KMS-11 (cell line): ENCODE measurements at regions not wholly inside any gene's neighbourhood (a gene's known extent, or its start where the extent isn't known, plus 50 kb on each side); places are given as distances from the start of the nearest gene placed in this dataset.
"Not testable (repeated sequence)": the region's sequence is repeated elsewhere in the genome, so short reads cannot be mapped to it uniquely, and the experiment has no call there.

ENCODE experiments used
- H2AFZ ChIP-seq: fragments of 200-600 bp; sonication (generic); 2 replicates; pipeline ENCODE4 v1.6.1; 2016; ENCODE audit warnings: antibody characterized with exemption, mixed run types, low read depth
- H3K27ac ChIP-seq: fragments of 200-600 bp; sonication (generic); 2 replicates; pipeline ENCODE4 v1.6.1; 2016; ENCODE audit warnings: mild to moderate bottlenecking, mixed run types
- H3K27me3 ChIP-seq: fragments of 200-600 bp; sonication (generic); 2 replicates; pipeline ENCODE4 v1.6.1; 2017; ENCODE audit warnings: mild to moderate bottlenecking, low read depth, mixed run types, moderate library complexity; ENCODE audit not compliant: insufficient read depth
- H3K36me3 ChIP-seq: fragments of 200-600 bp; sonication (generic); 2 replicates; pipeline ENCODE4 v1.6.1; 2017; ENCODE audit warnings: mild to moderate bottlenecking, mixed run types; ENCODE audit not compliant: insufficient read depth
- H3K4me1 ChIP-seq: fragments of 200-600 bp; sonication (generic); 2 replicates; pipeline ENCODE4 v1.6.1; 2016; ENCODE audit warnings: mild to moderate bottlenecking, low read depth, mixed run types; ENCODE audit not compliant: poor library complexity, severe bottlenecking
- H3K4me2 ChIP-seq: fragments of 200-600 bp; sonication (generic); 2 replicates; pipeline ENCODE4 v1.7.0; 2016; ENCODE audit warnings: mild to moderate bottlenecking, mixed run types
- H3K4me3 ChIP-seq: fragments of 200-600 bp; sonication (generic); IDR thresholded peaks from 2 replicates; pipeline ENCODE4 v1.6.1; 2017; ENCODE audit warnings: low read depth, low read length, mixed read lengths; ENCODE audit not compliant: insufficient read depth
- H3K79me2 ChIP-seq: fragments of 200-600 bp; sonication (generic); 2 replicates; pipeline ENCODE4 v1.6.1; 2016; ENCODE audit warnings: low read depth, mixed run types; ENCODE audit not compliant: insufficient read depth
- H3K9ac ChIP-seq: fragments of 200-600 bp; sonication (generic); 2 replicates; pipeline ENCODE4 v1.6.1; 2016; ENCODE audit warnings: mild to moderate bottlenecking, mixed run types
- H4K20me1 ChIP-seq: fragments of 200-600 bp; sonication (generic); 2 replicates; pipeline ENCODE4 v1.6.1; 2016; ENCODE audit warnings: mild to moderate bottlenecking, mixed run types; ENCODE audit not compliant: insufficient read depth

DNA sequence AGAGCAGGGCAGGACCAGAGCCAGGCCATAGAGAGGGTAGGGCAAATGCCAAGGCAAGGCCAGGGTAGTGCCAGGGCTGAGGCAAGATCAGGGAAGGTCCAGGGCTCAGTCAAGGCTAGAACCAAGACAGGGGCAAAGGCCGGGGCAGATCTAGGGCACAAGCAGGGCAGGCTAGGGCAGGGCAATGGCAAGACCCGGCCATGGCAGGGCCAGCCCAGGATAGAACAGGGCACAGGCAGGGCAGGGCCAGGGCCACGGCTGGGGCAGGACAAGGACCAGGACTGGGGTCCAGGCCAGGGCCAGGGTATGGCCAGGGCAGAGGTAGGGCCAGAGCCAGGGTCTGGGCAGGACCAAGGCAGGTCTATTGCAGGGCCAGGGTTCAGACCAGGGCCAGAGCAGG lies 2873.2 kb downstream of the RPIA start:
- not testable (repeated sequence) for H3K4me1 ChIP-seq, H3K9ac ChIP-seq, H3K4me3 ChIP-seq, H3K27ac ChIP-seq, H3K27me3 ChIP-seq, H3K79me2 ChIP-seq, H3K4me2 ChIP-seq, H2AFZ ChIP-seq, H3K36me3 ChIP-seq, H4K20me1 ChIP-seq

DNA sequence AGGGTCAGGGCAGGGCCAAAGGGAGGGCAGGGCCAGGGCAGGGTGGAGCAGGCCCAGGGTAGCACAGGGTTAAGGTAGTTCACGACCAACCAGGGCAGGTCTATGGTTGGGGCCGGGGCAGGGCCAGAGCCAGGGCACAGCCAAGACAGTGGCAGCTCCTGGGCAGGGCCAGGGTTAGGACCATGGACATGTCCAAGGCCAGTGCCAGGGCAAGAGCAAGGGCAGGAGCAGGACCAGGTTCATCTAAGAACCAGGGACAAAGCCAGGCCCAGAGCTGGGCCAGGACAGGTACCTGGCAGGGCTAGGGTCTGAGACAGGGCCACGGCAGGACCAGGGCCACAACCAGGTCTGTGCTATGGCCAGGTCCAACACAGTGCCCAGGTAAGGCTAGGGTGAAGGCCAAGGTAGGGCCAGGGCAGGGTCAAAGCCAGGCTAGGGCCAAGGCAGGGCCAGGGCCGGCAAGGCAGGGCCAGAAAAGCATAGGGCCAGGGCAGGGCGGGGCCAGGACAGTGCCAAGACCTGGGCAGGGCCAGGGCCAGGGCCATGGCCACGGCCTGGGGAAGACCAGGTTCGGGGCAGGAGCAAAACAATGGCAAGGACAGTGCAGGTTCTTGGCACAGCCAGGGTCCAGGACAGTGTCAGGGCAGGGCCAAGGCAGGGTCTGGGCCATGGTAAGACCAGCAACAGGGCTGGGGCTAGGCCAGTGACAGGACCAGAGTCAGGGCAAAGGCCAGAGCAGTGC lies 2874.4 kb downstream of the RPIA start:
- H3K9ac ChIP-seq, H3K4me1 ChIP-seq, H3K36me3 ChIP-seq, H4K20me1 ChIP-seq, H3K79me2 ChIP-seq, H3K4me3 ChIP-seq, H3K27me3 ChIP-seq, H3K4me2 ChIP-seq, H3K27ac ChIP-seq, H2AFZ ChIP-seq: not testable (repeated sequence)

DNA sequence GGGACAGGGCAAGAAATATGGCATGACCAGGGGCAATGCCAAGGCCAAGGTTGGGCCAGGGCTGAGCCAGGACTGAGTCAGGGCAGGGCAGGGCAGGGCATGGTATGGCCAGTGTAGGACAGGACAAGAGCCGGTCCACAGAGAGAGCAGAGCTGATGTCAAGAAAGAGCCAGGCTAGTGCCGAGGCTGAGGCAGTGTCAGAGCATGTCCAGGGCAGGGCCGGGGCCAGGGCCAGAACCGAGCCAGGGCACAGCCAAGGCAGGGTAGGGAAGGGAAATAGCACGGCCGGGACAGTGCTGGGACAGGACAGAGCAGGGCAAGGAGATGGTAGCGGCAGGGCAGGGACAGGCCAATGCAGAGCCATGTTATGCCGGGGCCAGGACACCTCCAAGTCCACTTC lies 2875.1 kb downstream of the RPIA start:
- not testable (repeated sequence) for H3K4me2 ChIP-seq, H2AFZ ChIP-seq, H3K36me3 ChIP-seq, H3K79me2 ChIP-seq, H3K27me3 ChIP-seq, H4K20me1 ChIP-seq, H3K27ac ChIP-seq, H3K4me3 ChIP-seq, H3K4me1 ChIP-seq, H3K9ac ChIP-seq

DNA sequence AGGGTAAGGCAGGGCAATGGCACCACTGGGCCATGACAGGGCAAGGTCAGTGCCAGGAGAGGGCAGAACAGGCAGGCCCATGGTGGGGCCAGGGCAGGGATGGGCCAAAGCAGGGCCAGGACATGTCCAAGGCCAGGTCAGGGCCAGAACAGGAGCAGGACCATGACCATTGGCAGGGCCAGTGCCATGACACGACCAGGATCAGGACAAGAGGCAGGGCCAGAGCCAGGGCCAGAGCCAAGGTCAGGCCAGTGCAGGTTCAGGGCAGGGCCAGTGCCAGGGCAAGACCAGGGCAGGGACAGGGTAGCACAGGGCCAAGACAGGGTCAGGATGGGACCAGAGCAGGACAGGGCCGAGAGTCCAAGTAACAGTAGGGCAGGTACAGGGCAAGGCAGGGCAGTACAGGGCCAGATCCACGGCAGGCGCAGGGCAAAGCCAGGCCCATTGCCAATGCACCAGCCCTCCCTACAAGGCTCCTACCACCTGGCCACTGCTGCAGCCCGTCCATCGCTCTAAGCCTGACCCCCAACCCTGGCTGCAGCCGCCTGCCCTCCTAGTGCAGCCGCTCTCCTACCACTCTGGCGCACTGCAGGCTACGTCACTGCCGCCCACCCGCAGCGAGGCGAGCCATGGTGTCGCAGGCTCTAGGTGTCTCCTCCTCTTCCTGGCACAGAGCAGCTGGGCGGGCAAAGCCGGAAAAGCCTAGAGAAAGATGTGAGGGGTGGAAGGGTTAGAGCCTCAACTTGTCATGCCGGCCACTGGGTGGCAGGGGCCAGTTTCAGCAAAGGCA lies 2876.3 kb downstream of the RPIA start:
- not testable (repeated sequence) for H2AFZ ChIP-seq, H3K27me3 ChIP-seq

DNA sequence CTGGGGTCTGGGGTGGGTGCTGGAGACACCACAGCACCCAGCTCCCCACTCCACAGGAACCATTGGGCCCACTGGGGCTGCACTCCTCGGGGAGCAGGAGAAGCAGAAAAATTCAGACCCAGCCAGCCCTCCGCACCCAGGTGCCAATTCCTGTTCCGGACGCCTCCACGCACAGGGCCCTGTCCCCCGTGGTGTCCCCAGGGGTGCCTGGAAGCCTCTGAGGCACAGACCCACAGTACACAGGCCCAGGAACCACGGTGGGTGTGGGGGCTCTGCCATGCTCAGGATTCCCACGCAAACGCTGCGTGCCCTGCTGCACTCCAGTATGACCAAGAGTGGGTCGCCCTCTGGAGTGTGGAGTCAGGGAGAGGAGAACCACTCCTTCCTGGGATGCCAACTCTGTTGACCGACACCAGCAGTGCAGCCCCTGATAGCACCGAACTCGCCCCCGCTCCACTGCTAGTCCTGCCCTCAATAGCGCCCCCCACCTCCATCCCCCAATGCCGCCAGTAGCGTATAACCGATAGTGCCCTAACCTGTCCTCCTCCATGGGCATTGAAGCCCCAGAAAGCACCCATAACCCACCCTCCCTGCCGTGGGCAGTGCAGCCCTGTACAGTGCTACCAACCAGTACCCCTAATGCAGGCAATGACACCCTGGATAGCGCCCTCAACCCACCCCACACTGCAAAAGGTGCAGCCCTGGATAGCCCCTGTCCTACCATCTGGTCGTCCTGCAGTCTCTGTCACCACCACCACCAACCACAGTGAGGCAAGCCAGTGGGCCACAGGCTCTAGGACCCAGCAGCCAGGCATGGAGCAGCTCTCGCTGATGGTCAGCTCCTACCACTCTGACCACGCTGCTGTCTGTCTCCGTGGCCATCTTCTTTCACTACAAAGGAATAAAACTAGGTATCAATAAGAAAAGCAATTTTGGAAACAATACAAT lies 2877.2 kb downstream of the RPIA start:
- not testable (repeated sequence) for H2AFZ ChIP-seq, H4K20me1 ChIP-seq, H3K27me3 ChIP-seq, H3K4me3 ChIP-seq, H3K9ac ChIP-seq, H3K4me1 ChIP-seq, H3K4me2 ChIP-seq, H3K79me2 ChIP-seq, H3K27ac ChIP-seq, H3K36me3 ChIP-seq

More for the DNA sequence above, 2876.3 kb downstream of the RPIA start:
- H3K4me1 ChIP-seq, H3K4me3 ChIP-seq, H4K20me1 ChIP-seq, H3K27ac ChIP-seq, H3K36me3 ChIP-seq, H3K4me2 ChIP-seq, H3K79me2 ChIP-seq, H3K9ac ChIP-seq: not testable (repeated sequence)

DNA sequence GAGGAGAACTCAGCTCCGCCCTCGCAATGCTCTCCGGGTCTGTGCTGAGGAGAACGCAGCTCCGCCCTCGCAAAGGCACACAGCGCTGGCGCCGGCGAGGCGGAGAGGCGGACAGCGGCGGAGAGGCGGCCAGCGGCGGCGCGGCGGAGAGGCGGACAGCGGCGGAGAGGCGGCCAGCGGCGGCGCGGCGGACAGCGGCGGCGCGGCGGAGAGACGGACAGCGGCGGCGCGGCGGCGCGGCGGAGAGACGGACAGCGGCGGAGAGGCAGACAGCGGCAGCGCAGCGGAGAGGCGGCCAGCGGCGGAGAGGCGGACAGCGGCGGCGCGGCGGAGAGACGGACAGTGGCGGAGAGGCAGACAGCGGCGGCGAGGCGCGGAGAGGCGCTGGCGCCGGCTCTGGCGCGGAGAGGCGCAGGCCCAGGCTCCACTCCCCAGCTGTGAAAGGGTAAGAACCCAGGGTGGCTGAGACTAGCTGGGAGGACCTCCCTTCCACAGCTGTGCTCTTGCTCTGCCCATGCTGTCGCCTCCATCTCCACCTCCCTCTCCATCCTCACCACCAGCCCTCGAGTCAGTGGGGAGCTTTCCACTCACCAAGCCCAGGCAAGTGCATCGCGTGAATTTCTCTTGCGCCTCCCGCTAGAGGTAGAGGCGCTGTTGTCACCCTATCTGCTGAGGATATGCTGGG lies 2879.9 kb downstream of the RPIA start:
- H4K20me1 ChIP-seq, H2AFZ ChIP-seq, H3K27me3 ChIP-seq, H3K27ac ChIP-seq, H3K4me2 ChIP-seq, H3K4me3 ChIP-seq, H3K36me3 ChIP-seq, H3K4me1 ChIP-seq, H3K79me2 ChIP-seq, H3K9ac ChIP-seq: not testable (repeated sequence)

DNA sequence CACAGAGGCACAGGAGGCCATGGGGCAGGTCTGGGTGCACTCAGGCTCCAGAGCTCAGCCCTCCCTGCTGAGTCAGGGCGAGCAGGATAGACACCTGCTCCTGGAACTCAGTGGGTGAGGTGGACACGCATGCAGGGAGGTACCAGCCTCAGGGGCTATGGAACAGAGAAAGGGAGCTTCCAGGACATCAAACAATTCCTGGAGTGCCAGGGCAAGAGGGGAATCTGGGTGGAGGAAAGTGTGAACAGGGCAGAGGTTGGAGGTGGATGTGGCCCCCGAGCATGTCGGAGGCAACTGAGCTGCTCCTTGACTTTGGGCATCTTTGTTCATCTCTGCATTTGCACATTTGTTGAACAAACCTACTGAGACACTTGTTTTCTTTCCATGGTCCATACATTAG lies 2881.5 kb downstream of the RPIA start:
- H3K4me2 ChIP-seq, H3K27me3 ChIP-seq, H3K79me2 ChIP-seq, H3K9ac ChIP-seq, H3K4me1 ChIP-seq, H3K4me3 ChIP-seq, H2AFZ ChIP-seq, H3K27ac ChIP-seq, H3K36me3 ChIP-seq, H4K20me1 ChIP-seq: not testable (repeated sequence)

DNA sequence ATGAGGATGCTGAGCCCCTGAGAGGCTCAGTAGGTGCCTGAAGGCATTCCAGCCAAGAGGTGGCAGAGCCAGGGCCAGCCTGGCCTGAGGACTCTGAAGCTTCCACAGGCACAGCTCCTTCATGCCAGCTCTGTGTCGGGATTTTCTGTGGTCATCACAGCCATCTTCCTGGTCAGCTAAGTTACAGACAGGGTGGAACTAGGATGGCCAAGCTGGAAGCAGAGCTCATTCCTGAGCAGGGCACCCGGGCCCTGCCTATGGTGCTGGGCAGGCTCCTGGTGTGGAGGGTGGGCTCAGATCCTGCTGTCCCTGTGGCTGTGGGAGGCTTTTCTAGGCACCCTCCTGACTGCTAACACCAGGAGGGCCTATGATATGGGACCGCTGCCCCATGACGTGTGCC lies 2882.3 kb downstream of the RPIA start:
- not testable (repeated sequence) for H2AFZ ChIP-seq, H4K20me1 ChIP-seq, H3K36me3 ChIP-seq, H3K4me1 ChIP-seq, H3K4me2 ChIP-seq, H3K79me2 ChIP-seq, H3K9ac ChIP-seq, H3K4me3 ChIP-seq, H3K27ac ChIP-seq, H3K27me3 ChIP-seq

DNA sequence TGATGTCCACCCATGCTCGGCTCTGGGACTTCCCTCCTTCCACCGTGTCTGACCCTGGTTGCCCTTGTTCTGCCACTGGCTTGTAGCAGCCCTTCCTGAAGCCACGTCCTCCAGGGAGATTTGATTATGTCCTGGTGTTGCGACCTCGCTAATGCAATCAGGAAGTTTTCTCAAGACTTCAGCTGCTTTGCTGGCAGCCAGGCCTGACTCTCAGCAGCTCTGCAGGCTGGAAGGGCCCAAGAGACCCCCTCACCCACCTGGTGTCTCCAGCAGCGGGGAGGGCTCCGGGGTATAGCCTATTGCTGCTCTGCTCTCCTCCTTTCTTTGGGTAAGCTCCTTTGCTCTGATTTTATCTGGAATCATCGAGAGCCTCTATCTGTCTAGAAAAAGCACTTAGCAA lies 2882.8 kb downstream of the RPIA start:
- H3K4me1 ChIP-seq, H3K4me2 ChIP-seq, H3K27me3 ChIP-seq, H3K27ac ChIP-seq, H3K79me2 ChIP-seq, H2AFZ ChIP-seq, H3K9ac ChIP-seq, H4K20me1 ChIP-seq, H3K4me3 ChIP-seq, H3K36me3 ChIP-seq: not testable (repeated sequence)
